ENCODE measurements at regions not wholly inside any gene's neighbourhood (a gene's known extent, or its start where the extent isn't known, plus 50 kb on each side); places are given as distances from the start of the nearest gene placed in this dataset.

- TF ChIP-seq, protein P1, sequence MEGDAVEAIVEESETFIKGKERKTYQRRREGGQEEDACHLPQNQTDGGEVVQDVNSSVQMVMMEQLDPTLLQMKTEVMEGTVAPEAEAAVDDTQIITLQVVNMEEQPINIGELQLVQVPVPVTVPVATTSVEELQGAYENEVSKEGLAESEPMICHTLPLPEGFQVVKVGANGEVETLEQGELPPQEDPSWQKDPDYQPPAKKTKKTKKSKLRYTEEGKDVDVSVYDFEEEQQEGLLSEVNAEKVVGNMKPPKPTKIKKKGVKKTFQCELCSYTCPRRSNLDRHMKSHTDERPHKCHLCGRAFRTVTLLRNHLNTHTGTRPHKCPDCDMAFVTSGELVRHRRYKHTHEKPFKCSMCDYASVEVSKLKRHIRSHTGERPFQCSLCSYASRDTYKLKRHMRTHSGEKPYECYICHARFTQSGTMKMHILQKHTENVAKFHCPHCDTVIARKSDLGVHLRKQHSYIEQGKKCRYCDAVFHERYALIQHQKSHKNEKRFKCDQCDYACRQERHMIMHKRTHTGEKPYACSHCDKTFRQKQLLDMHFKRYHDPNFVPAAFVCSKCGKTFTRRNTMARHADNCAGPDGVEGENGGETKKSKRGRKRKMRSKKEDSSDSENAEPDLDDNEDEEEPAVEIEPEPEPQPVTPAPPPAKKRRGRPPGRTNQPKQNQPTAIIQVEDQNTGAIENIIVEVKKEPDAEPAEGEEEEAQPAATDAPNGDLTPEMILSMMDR (IDR thresholded peaks at IDR 0.05), result no peak
- TF ChIP-seq POLR2A (IDR thresholded peaks at IDR 0.05), result no peak
Observed at GRCh38 chr18:22489704-22490103, 72.0 kb upstream of the CTAGE1 start.

Measured in body of pancreas (tissue), 4 donors.